ENCODE measurements at regions not wholly inside any gene's neighbourhood (a gene's known extent, or its start where the extent isn't known, plus 50 kb on each side); places are given as distances from the start of the nearest gene placed in this dataset.

GRCh38 chr13:108156749-108157148, 58.6 kb downstream of the LIG4 start:
- DNase-seq (ENCODE audit: low read depth in 1 of 2, low spot score in 1 of 2), result no peak

- peak; percentile 11 to 15 for DNase-seq (ENCODE audit: low read depth in 1 of 2, low spot score in 1 of 2)
These were observed 59.9 kb downstream of the LIG4 start for GRCh38 chr13:108155185-108156106.

GRCh38 chr13:108154421-108154858, 60.9 kb downstream of the LIG4 start:
- no peak for DNase-seq (ENCODE audit: low read depth in 1 of 2, low spot score in 1 of 2)

- no peak for DNase-seq (ENCODE audit: low read depth in 1 of 2, low spot score in 1 of 2)
These were observed 68.7 kb downstream of the LIG4 start for GRCh38 chr13:108146642-108147041.

GRCh38 chr13:108142702-108143436, 72.5 kb downstream of the LIG4 start:
- no peak for DNase-seq (ENCODE audit: low read depth in 1 of 2, low spot score in 1 of 2)

- no peak for DNase-seq (ENCODE audit: low read depth in 1 of 2, low spot score in 1 of 2)
These were observed 78.2 kb downstream of the LIG4 start for GRCh38 chr13:108137176-108137575.

- no peak for DNase-seq (ENCODE audit: low read depth in 1 of 2, low spot score in 1 of 2)
These were observed 87.9 kb downstream of the LIG4 start for GRCh38 chr13:108127406-108127805.

GRCh38 chr13:108126056-108126455, 89.3 kb downstream of the LIG4 start:
- no peak for DNase-seq (ENCODE audit: low read depth in 1 of 2, low spot score in 1 of 2)

GRCh38 chr13:108121406-108121805, 93.9 kb downstream of the LIG4 start:
- DNase-seq (ENCODE audit: low read depth in 1 of 2, low spot score in 1 of 2), result no peak

GRCh38 chr13:108120856-108121255, 94.5 kb downstream of the LIG4 start:
- DNase-seq (ENCODE audit: low read depth in 1 of 2, low spot score in 1 of 2), result no peak

- DNase-seq (ENCODE audit: low read depth in 1 of 2, low spot score in 1 of 2), result no peak
These were observed 95.0 kb downstream of the LIG4 start for GRCh38 chr13:108120302-108120701.

- DNase-seq (ENCODE audit: low read depth in 1 of 2, low spot score in 1 of 2), result no peak
These were observed 99.6 kb downstream of the LIG4 start for GRCh38 chr13:108115738-108116137.

- DNase-seq (ENCODE audit: low read depth in 1 of 2, low spot score in 1 of 2), result no peak
These were observed 101.9 kb downstream of the LIG4 start for GRCh38 chr13:108113407-108113806.

GRCh38 chr13:108104736-108105135, 110.6 kb downstream of the LIG4 start:
- no peak for DNase-seq (ENCODE audit: low read depth in 1 of 2, low spot score in 1 of 2)

- DNase-seq (ENCODE audit: low read depth in 1 of 2, low spot score in 1 of 2), result no peak
These were observed 112.6 kb downstream of the LIG4 start for GRCh38 chr13:108102771-108103170.

- DNase-seq (ENCODE audit: low read depth in 1 of 2, low spot score in 1 of 2), result no peak
These were observed 118.9 kb downstream of the LIG4 start for GRCh38 chr13:108096301-108096915.

- no peak for DNase-seq (ENCODE audit: low read depth in 1 of 2, low spot score in 1 of 2)
These were observed 120.3 kb downstream of the LIG4 start for GRCh38 chr13:108095036-108095435.

GRCh38 chr13:108093616-108094015, 121.7 kb downstream of the LIG4 start:
- DNase-seq (ENCODE audit: low read depth in 1 of 2, low spot score in 1 of 2), result no peak

GRCh38 chr13:108087810-108088209, 127.5 kb downstream of the LIG4 start:
- no peak for DNase-seq (ENCODE audit: low read depth in 1 of 2, low spot score in 1 of 2)

- no peak for DNase-seq (ENCODE audit: low read depth in 1 of 2, low spot score in 1 of 2)
These were observed 128.7 kb downstream of the LIG4 start for GRCh38 chr13:108086678-108087077.

- DNase-seq (ENCODE audit: low read depth in 1 of 2, low spot score in 1 of 2), result no peak
These were observed 130.5 kb downstream of the LIG4 start for GRCh38 chr13:108084840-108085239.

GRCh38 chr13:108083056-108083455, 132.3 kb downstream of the LIG4 start:
- no peak for DNase-seq (ENCODE audit: low read depth in 1 of 2, low spot score in 1 of 2)
